HEK293 (cell line): ENCODE measurements at regions not wholly inside any gene's neighbourhood (a gene's known extent, or its start where the extent isn't known, plus 50 kb on each side); places are given as distances from the start of the nearest gene placed in this dataset.

Experiments
- CTCF ChIA-PET: fragments of 350-600 bp; formaldehyde crosslinking; extraction: SDS; loops from one replicate; lab custom pipeline; 2021; ENCODE audit warnings: antibody characterized with exemption; lab: Yijun Ruan, JAX
- POLR2A ChIA-PET: fragments of 300-600 bp; formaldehyde crosslinking; extraction: SDS; loops from one replicate; lab custom pipeline; 2020; ENCODE audit warnings: antibody characterized with exemption, inconsistent platforms; lab: Yijun Ruan, JAX
- H3K27ac ChIP-seq: fragments of 200-500 bp; sonication (Bioruptor generic); 2 replicates; pipeline ENCODE4 v1.5.1; 2014; ENCODE audit warnings: low read depth, low read length, control low read depth, inconsistent platforms; ENCODE audit errors: extremely low read depth
- H3K36me3 ChIP-seq, 2 experiments: fragments of 200-500 bp in 1 of 2; sonication (Bioruptor generic) in 1 of 2; 1 replicate in 1 of 2; 2 replicates in 1 of 2; pipeline ENCODE4 v1.5.1; 2014 to 2017; ENCODE audit warnings: inconsistent platforms in 2 of 2, low read length in 2 of 2; ENCODE audit not compliant: control insufficient read depth in 2 of 2, insufficient read depth in 1 of 2
- H3K4me1 ChIP-seq: fragments of 200-500 bp; sonication (Bioruptor generic); 2 replicates; pipeline ENCODE4 v1.5.1; 2014; ENCODE audit warnings: mild to moderate bottlenecking, low read length, inconsistent platforms; ENCODE audit not compliant: control insufficient read depth, insufficient read depth
- H3K4me3 ChIP-seq: 2 replicates; pipeline ENCODE4 v1.5.1; 2011; ENCODE audit warnings: low read depth, mild to moderate bottlenecking, control low read depth, low read length, moderate library complexity
- H3K9me3 ChIP-seq: fragments of 200-500 bp; sonication (Bioruptor generic); 2 replicates; pipeline ENCODE4 v1.5.1; 2014; ENCODE audit warnings: low read depth, low read length, inconsistent platforms; ENCODE audit not compliant: control insufficient read depth, insufficient read depth
- GFI1B ChIP-seq: fragments of 450-650 bp; formaldehyde crosslinking; IDR thresholded peaks from 2 replicates; pipeline ENCODE4 v1.5.1; 2016; ENCODE audit warnings: missing biosample characterization, missing genetic modification characterization
- MYNN ChIP-seq: fragments of 450-650 bp; formaldehyde crosslinking; IDR thresholded peaks from 2 replicates; pipeline ENCODE4 v1.5.1; 2016; ENCODE audit warnings: missing biosample characterization, missing genetic modification characterization, borderline replicate concordance
- OVOL3 ChIP-seq: fragments of 450-650 bp; formaldehyde crosslinking; IDR thresholded peaks from 2 replicates; pipeline ENCODE4 v1.5.1; 2016; ENCODE audit warnings: missing biosample characterization, missing genetic modification characterization
- SALL2 ChIP-seq: fragments of 450-650 bp; formaldehyde crosslinking; IDR thresholded peaks from 2 replicates; pipeline ENCODE4 v1.5.0; 2017; ENCODE audit warnings: missing biosample characterization, mild to moderate bottlenecking, missing genetic modification characterization, borderline replicate concordance
- SCRT1 ChIP-seq: fragments of 450-650 bp; formaldehyde crosslinking; IDR thresholded peaks from 2 replicates; pipeline ENCODE4 v1.5.1; 2016; ENCODE audit warnings: missing biosample characterization, missing genetic modification characterization, borderline replicate concordance
- ZBTB17 ChIP-seq: fragments of 450-650 bp; formaldehyde crosslinking; IDR thresholded peaks from 2 replicates; pipeline ENCODE4 v1.5.1; 2016; ENCODE audit warnings: missing biosample characterization, missing genetic modification characterization
- ZNF132 ChIP-seq: fragments of 450-650 bp; formaldehyde crosslinking; IDR thresholded peaks from 2 replicates; pipeline ENCODE4 v1.5.1; 2017; ENCODE audit warnings: missing biosample characterization, missing genetic modification characterization, borderline replicate concordance
- ZNF214 ChIP-seq: fragments of 450-650 bp; formaldehyde crosslinking; IDR thresholded peaks from 2 replicates; pipeline ENCODE4 v1.5.1; 2017; ENCODE audit warnings: missing biosample characterization, mild to moderate bottlenecking, missing genetic modification characterization, borderline replicate concordance
- ZNF223 ChIP-seq: fragments of 450-650 bp; formaldehyde crosslinking; IDR thresholded peaks from 2 replicates; pipeline ENCODE4 v1.5.1; 2016; ENCODE audit warnings: missing biosample characterization, missing genetic modification characterization
- ZNF654 ChIP-seq: fragments of 450-650 bp; formaldehyde crosslinking; IDR thresholded peaks from 2 replicates; pipeline ENCODE4 v1.5.1; 2016; ENCODE audit warnings: low read depth, missing biosample characterization, missing genetic modification characterization
- ZSCAN30 ChIP-seq: fragments of 450-650 bp; IDR thresholded peaks from 2 replicates; pipeline ENCODE4 v1.5.1; 2018; ENCODE audit warnings: missing biosample characterization, mild to moderate bottlenecking, missing genetic modification characterization, moderate library complexity
- TF ChIP-seq, protein P1 (sequence below): fragments of 450-650 bp; formaldehyde crosslinking; IDR thresholded peaks from 2 replicates; pipeline ENCODE4 v1.5.1; 2016; ENCODE audit warnings: missing biosample characterization, missing genetic modification characterization
- TF ChIP-seq, protein P2 (sequence below): fragments of 450-650 bp; formaldehyde crosslinking; IDR thresholded peaks from 2 replicates; pipeline ENCODE4 v1.5.1; 2016; ENCODE audit warnings: missing biosample characterization, missing genetic modification characterization
- TF ChIP-seq, protein P3 (sequence below): fragments of 450-650 bp; formaldehyde crosslinking; IDR thresholded peaks from 2 replicates; pipeline ENCODE4 v1.5.1; 2017; ENCODE audit warnings: missing biosample characterization, missing genetic modification characterization

DNA sequence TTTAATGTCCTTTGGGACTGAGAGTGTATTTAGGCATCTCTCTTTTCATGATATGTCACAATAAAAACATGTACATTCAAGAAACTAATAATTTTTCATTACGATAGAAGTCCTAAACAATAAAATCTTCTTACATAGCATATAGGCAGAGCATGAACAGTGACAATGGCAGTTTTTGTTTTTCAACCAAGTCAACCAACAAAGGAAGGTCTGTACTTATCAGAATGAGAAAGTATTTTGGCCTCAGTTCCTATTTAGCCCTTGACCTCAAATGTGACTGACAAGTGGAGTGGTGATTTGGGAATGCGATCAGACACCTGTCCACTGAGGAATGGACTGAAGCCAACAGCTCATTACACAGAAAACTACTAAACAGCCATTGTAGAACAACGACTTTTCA lies 219.5 kb downstream of the TMEM161B start (continued):
- TF ChIP-seq OVOL3 (tag by site-specific recombination) = no peak
- no peak for TF ChIP-seq GFI1B (tag by site-specific recombination)
- no peak for TF ChIP-seq SCRT1 (tag by site-specific recombination)
- TF ChIP-seq MYNN (tag by site-specific recombination) = no peak
- TF ChIP-seq, all 188 proteins: peak for 0

DNA sequence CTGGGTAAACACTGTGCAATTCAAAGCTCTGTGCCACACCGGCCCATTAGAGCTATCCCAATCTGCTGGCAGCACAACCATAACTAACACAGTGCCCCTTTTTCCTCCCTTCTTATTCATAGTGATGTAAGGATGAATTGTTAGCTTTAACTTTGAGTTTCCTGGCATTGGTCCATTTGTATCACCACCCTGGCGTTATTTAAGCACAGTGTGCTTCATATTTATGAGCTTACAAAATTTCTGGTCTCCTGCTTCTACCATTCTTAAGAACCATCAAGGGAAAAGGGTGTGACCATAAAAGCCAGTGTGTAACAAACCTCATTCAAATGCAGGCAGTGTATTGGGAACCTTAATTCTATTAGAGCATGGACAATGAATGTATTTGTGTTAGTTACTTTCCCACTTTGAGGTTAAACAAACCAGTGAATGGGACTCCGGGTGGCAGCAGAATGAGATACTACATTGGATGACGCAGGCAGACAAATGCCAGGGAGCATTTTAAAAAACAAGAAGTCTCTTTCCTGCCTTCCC lies 222.6 kb downstream of the TMEM161B start:
- Histone ChIP-seq H3K36me3 (no peaks in the 10 kb centered on the region), H3K27ac (no peak overlapping the region), H3K4me1 (no peaks in the 10 kb centered on the region), H3K4me3 (no peak overlapping the region), H3K9me3 (no peaks in the 10 kb centered on the region)
- POLR2A ChIA-PET = no interaction called here
- CTCF ChIA-PET = no interaction called here
- TF ChIP-seq, protein P1, sequence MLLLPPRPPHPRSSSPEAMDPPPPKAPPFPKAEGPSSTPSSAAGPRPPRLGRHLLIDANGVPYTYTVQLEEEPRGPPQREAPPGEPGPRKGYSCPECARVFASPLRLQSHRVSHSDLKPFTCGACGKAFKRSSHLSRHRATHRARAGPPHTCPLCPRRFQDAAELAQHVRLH (tag by site-specific recombination) = no peak

DNA sequence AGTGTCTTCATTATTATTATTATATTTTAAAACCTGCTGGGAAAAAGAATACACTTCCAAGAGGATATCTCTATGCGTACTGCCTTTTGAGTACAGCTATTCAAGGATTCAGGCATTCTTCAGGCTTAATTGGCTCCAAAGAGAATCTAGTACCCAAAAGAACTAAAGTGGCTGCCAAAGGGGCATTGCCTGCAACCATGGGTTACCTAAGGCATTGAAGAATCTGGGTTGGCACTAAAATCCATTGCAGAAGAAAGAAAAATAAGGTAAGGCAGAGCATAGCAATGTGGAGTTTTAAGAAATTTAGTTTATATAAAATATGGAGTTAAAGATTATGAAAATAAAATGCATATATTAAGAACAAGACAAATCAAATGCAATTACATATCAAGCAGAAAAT lies 223.5 kb downstream of the TMEM161B start:
- no peak overlapping the region for H3K27ac ChIP-seq
- POLR2A ChIA-PET = no interaction called here
- CTCF ChIA-PET = interaction anchor here (0.6 to 0.7 kb wide), 3 partner anchors 38 to 106 kb away, joined by 3 to 5 read pairs (median 3); no protein-coding TSS in a partner anchor
- no peak overlapping the region for H3K4me3 ChIP-seq
- no peaks in the 10 kb centered on the region for H3K4me1 ChIP-seq
- no peak for TF ChIP-seq ZNF654
- no peak for TF ChIP-seq ZNF132 (tag by site-specific recombination)
- TF ChIP-seq ZNF223 (tag by site-specific recombination) = no peak
- TF ChIP-seq ZBTB17 (tag by site-specific recombination) = no peak
- TF ChIP-seq, protein P2, sequence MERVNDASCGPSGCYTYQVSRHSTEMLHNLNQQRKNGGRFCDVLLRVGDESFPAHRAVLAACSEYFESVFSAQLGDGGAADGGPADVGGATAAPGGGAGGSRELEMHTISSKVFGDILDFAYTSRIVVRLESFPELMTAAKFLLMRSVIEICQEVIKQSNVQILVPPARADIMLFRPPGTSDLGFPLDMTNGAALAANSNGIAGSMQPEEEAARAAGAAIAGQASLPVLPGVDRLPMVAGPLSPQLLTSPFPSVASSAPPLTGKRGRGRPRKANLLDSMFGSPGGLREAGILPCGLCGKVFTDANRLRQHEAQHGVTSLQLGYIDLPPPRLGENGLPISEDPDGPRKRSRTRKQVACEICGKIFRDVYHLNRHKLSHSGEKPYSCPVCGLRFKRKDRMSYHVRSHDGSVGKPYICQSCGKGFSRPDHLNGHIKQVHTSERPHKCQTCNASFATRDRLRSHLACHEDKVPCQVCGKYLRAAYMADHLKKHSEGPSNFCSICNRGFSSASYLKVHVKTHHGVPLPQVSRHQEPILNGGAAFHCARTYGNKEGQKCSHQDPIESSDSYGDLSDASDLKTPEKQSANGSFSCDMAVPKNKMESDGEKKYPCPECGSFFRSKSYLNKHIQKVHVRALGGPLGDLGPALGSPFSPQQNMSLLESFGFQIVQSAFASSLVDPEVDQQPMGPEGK = no peak
- no peaks in the 10 kb centered on the region for H3K36me3 ChIP-seq
- no peaks in the 10 kb centered on the region for H3K9me3 ChIP-seq

DNA sequence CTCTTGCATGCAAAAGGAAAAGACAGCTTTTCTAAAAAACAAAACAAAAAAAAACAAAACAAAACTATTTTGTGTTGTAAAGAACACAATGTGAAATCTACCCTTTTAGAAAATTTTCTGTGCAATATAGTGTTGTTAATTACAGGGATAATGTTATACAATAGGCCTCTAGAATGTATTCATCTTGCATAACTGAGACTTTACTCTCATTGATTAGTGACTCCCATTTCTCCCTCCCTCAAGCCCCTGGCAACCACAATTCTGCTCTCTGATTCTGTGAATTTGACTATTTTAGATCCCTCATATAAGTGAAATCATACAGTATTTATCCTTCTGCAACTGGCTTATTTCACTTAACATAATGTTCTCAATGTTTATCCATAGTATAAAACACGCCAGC lies 234.1 kb downstream of the TMEM161B start:
- Histone ChIP-seq H3K4me1 (no peaks in the 10 kb centered on the region), H3K27ac (no peak overlapping the region), H3K4me3 (no peak overlapping the region), H3K36me3 (no peaks in the 10 kb centered on the region), H3K9me3 (no peaks in the 10 kb centered on the region)
- CTCF ChIA-PET = no interaction called here
- POLR2A ChIA-PET = no interaction called here
- TF ChIP-seq ZSCAN30 (tag by site-specific recombination) (no peak), SALL2 (tag by site-specific recombination) (no peak), ZNF214 (tag by site-specific recombination) (no peak)
- TF ChIP-seq, protein P3, sequence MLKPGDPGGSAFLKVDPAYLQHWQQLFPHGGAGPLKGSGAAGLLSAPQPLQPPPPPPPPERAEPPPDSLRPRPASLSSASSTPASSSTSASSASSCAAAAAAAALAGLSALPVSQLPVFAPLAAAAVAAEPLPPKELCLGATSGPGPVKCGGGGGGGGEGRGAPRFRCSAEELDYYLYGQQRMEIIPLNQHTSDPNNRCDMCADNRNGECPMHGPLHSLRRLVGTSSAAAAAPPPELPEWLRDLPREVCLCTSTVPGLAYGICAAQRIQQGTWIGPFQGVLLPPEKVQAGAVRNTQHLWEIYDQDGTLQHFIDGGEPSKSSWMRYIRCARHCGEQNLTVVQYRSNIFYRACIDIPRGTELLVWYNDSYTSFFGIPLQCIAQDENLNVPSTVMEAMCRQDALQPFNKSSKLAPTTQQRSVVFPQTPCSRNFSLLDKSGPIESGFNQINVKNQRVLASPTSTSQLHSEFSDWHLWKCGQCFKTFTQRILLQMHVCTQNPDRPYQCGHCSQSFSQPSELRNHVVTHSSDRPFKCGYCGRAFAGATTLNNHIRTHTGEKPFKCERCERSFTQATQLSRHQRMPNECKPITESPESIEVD = no peak
- TF ChIP-seq, all 188 proteins: peak for 0
